ENCODE measurements at regions not wholly inside any gene's neighbourhood (a gene's known extent, or its start where the extent isn't known, plus 50 kb on each side); places are given as distances from the start of the nearest gene placed in this dataset.

GRCh38 chr4:53782458-53782845 lies 191.2 kb upstream of the LNX1 start:
- TF ChIP-seq POLR2A (IDR thresholded peaks at IDR 0.05; ENCODE audit: low read length) (no peak), GATA1 (IDR thresholded peaks at IDR 0.05; ENCODE audit: low read depth, low read length) (no peak)

All from erythroblast (primary cell).